HG03108 (cell line): ENCODE measurements at regions not wholly inside any gene's neighbourhood (a gene's known extent, or its start where the extent isn't known, plus 50 kb on each side); places are given as distances from the start of the nearest gene placed in this dataset.

ENCODE experiments used
- ATAC-seq: cut with Tn5 transposase; IDR thresholded peaks from one replicate; pipeline ENCODE4 v1.9.1; 2021; ENCODE audit warnings: moderate library complexity; ENCODE audit not compliant: unreplicated experiment

GRCh38 chr5:61596265-61596664 is 264.2 kb downstream of the ZSWIM6 start:
- no peak for ATAC-seq

- no peak for ATAC-seq
Measured at GRCh38 chr5:61597684-61598083, 265.6 kb downstream of the ZSWIM6 start.

DNA sequence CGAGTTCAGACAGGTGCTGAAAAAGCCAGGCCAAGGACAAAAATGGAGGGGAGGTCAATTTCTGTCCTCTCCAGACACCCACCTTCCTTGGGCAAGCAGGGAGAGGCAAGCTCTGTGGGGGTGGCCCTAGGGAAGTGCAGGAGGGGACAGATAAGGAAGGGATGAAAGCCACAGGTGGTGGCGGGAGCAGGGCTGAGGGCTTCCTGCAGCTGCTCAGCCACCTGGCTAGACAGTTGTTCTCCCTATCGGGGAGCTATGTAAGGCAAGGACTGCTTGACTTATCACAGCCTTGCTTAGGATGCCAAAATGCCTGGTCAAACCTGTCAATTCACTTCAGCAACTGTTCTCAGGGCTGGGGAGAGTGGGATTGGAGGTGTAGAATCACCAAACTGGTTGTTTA is 266.1 kb downstream of the ZSWIM6 start:
- ATAC-seq = no peak

GRCh38 chr5:61599370-61600122 is 267.5 kb downstream of the ZSWIM6 start:
- no peak for ATAC-seq

DNA sequence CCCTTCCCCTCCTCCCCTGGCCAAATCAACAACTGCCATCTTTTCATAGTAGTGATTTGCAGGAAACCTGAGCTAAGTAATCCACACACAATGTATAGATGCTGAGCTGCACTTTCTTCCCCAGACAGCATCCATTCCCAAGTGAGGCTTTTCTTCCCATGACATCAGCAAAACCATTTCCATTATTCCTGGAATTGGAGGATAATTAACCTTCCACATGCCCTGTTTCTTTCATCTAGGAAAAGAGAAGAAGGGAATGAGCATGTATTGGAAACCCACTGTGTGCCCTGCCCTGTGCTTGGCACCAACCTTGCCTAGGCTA is 268.0 kb downstream of the ZSWIM6 start:
- no peak for ATAC-seq

DNA sequence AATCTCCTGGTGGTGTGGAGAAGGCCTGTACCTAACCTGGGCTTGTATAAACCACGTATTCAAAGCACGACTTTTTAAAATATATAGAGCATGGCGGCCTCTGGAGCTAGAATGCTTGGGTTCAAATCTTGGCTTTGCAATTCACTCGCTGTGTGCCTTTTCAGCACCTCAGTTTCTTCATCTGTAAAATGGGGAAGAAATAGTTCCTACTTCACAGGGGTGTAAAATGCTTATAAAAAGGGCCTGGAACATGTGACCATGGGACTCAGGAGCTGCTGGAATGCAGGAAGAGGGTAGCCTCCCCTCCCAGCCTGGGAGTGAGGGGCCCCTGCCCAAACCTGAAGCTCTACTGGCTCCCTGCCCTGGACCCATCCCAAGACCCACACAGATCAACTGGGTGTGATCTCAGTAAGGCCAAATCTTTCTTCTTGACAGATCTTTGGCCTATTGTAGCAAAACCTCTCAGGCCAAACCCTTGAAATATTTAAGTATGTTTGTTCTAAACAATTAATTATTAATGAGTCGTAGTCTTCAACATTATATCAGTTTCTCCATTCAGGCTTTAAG is 269.0 kb downstream of the ZSWIM6 start:
- no peak for ATAC-seq

- ATAC-seq = no peak
Measured at GRCh38 chr5:61603211-61603908, 271.3 kb downstream of the ZSWIM6 start.

- no peak for ATAC-seq
Measured at GRCh38 chr5:61604076-61605025, 272.3 kb downstream of the ZSWIM6 start.

- no peak for ATAC-seq
Measured at GRCh38 chr5:61609840-61610677, 278.0 kb downstream of the ZSWIM6 start.

DNA sequence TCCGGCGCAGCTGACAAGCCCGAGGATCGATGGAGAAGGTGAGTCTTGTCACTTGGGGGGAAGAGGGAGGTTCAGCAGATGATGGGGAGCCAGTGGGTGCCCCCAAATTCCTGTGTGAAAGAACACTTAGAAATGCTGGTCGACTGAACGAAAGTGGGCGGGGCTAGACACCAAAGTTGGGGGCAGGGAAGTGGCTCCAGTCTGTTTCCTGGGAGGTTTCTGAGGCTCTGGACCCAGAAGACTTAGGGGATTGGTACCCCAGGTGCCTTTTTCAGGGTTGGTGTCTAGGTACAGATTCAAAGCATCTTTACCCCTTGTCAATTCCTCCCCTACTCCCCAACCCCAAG is 278.6 kb downstream of the ZSWIM6 start:
- no peak for ATAC-seq

DNA sequence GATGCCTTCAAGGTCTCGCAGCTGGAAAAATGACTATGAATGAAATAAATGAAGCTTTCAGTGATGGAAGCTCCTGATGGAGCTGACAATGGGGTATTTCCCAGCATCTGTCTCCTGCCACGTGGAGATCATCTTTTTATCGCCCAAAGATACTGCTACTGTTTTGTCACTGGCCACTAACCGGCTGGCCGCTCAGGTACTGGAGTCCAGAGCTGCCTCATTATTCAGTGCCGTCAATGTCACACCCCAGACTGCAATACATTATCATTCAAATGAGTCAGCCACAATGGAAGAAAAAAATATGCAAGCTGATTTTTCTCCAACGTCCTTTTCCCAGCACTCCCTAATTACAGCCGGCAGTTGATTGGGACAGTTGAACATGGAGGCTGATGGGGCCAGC is 280.4 kb downstream of the ZSWIM6 start:
- no peak for ATAC-seq

DNA sequence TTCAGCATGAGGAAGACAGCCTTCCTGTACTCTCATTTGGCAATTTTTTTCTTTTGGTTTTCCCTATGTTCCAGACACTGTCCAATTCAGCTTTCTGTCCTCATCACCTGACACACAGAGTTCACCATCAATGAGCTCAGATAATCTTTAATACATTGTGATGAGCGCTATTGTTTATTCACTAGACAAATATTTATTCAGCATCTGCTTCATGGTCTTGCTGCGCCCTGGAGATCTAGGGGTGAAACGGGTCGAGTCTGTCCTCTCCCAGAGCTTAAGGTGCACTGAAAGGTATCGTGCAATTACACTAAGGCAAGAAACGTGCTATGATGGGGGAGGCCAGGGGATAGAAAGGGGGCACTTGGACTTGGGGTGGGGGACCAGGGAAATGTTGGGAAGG is 281.6 kb downstream of the ZSWIM6 start:
- no peak for ATAC-seq

GRCh38 chr5:61614606-61615005 is 282.5 kb downstream of the ZSWIM6 start:
- no peak for ATAC-seq

DNA sequence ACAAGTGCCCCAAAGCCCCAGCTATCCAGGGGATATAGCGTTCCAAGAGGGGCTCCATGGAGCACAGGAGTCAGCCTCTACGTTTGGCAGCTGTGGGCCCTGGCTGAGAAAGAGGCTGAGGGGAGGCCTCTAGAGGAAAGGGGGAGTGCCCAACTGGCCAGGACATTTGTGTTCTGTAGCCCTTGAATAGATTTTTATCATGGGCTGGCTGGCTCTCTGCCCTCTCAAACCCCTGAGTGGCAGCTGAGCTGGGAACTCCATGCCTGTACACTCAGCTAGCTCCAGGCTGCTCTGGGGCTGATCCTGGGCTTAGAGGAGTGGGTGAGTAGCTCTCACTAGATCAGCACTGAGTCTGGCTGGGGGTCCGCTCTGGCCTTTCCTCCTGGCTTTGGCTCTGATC is 285.0 kb downstream of the ZSWIM6 start:
- ATAC-seq = no peak

DNA sequence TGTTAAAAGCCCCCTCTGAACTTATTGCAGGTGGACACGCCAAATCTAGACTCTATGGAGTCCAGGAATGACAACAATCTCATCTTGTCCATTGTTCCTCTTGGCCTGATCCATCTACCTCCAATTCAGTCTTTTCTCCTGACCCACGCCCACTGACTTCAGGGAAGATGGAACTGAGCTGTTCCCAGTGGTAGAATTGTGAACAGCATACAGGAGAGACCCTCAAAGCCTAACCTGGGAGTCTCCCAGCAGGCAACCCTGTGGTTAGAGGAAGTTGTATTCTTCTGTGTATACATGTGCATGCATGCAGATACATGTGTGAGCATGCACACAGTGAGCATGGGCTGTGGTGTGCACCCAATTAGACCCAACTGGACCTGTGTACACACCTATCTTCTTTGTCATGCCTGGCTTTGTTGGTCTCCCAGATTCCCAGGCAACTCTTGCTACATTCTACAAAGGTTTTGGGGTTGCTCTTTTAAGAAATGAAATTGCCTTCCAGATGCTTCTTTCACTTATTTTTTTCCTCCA is 286.0 kb downstream of the ZSWIM6 start:
- ATAC-seq = no peak

- ATAC-seq = no peak
Measured at GRCh38 chr5:61618577-61618976, 286.5 kb downstream of the ZSWIM6 start.

DNA sequence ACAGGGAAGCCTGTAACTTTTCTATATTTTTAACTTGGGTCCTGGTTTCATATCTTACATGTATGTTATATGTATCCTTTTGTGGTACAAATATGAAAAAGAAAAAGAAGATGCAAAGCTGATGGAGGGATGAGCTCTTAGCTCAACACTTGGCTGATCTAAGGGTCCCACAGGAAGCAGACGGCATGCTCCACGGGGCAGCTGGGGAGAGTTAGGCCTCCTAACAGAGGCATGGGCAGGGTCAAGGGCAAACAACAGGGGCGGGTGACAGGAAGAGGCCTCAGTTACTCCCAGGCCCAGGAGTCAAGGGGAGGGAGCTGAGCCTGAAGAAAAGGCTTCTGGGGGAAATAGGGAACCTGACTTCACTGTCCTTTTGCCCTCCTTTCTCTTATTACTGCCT is 287.2 kb downstream of the ZSWIM6 start:
- no peak for ATAC-seq

DNA sequence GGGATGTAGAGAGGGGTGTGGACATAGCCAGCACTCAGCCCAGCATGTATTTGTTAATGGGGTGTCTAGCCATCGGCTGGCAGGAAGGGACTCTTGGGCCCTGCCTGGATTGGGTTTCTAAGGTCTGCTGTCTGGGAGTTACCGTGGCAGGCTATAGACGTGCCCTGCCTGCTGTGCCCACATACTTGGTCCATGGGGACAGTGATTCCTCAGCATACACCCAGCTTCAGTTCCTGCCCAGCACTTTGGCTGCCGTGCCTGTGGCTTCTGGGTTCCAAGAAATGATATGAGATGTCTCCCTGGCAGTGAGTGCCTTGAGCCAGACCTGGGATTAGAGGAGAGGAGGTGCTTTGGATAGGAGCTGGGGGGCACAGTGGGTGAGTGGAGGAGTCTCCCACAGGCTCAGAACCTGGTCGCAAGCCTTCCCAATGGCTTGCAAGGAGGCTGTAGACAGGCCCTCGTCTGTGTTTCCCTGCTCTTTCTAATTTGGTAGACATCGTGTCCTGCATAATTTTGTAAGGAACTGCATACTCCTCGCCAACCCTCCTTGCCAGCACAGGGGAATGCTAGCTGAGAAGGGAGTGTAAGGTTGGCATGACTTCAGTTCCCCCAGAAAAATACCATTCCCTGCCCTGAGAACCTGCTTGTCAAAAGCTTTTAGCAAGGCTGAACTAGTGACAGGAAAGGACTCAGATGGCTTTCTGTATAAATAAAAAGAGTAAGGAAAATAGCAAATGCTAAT is 287.9 kb downstream of the ZSWIM6 start:
- ATAC-seq = no peak

DNA sequence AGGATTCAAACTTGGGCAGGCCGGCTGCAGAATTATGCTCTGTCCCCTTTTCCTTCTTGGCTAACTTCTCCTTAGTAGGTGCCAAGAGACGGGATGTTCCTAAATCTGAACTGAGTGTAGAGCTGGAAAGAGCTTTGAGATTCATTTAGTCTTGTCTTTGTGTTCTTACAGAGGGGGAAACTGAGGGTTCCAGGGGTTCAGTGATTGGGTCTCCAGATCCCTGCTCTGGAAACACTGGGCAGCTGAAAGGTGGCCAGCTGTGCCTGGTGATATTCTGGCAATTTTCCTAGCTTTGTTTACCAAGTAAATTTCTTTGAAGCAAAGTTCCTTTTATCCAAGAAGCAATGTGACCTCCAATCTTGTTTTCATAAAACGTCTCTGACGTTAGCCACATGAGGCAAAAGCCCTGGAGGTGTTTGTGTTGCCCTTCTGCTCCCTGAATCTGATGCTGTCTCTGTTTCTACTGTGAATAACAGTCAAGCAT is 288.7 kb downstream of the ZSWIM6 start:
- no peak for ATAC-seq
